ENCODE measurements at regions not wholly inside any gene's neighbourhood (a gene's known extent, or its start where the extent isn't known, plus 50 kb on each side); places are given as distances from the start of the nearest gene placed in this dataset.

GRCh38 chr2:76288146-76288545 is 577.4 kb upstream of the GCFC2 start:
- TF ChIP-seq CTCF (CRISPR knock-in tag; IDR thresholded peaks at IDR 0.05) (no peak), THRA (CRISPR knock-in tag; IDR thresholded peaks at IDR 0.05; ENCODE audit: borderline replicate concordance) (no peak), ZBTB40 (IDR thresholded peaks at IDR 0.05) (no peak), ZBTB40 (CRISPR knock-in tag; IDR thresholded peaks at IDR 0.05) (no peak), ISL2 (CRISPR knock-in tag; IDR thresholded peaks at IDR 0.05) (no peak), MEF2D (CRISPR knock-in tag; IDR thresholded peaks at IDR 0.05) (no peak), MAZ (IDR thresholded peaks at IDR 0.05; ENCODE audit: borderline replicate concordance, low read depth, low read length) (no peak), MAZ (CRISPR knock-in tag; IDR thresholded peaks at IDR 0.05; ENCODE audit: low read depth) (no peak), CEBPG (CRISPR knock-in tag; IDR thresholded peaks at IDR 0.05) (no peak), HOXD1 (CRISPR knock-in tag; IDR thresholded peaks at IDR 0.05) (no peak), ZNF326 (CRISPR knock-in tag; IDR thresholded peaks at IDR 0.05; ENCODE audit: borderline replicate concordance) (no peak), POLR2A (IDR thresholded peaks at IDR 0.05; ENCODE audit: insufficient read depth in 1 of 2, low read depth in 2 of 2, low read length in 2 of 2) (no peak), SETDB1 (CRISPR knock-in tag; IDR thresholded peaks at IDR 0.05; ENCODE audit: borderline replicate concordance) (no peak), ELK4 (CRISPR knock-in tag; IDR thresholded peaks at IDR 0.05; ENCODE audit: borderline replicate concordance) (no peak)
